K562 (cell line): ENCODE measurements at regions not wholly inside any gene's neighbourhood (a gene's known extent, or its start where the extent isn't known, plus 50 kb on each side); places are given as distances from the start of the nearest gene placed in this dataset.

Experiments used
- CTCF ChIP-seq, 3 experiments: IDR thresholded peaks in 2 of 3; conservative IDR thresholded peaks in 1 of 3; 2 replicates each; pipeline ENCODE4 v1.5.1; 2011 to 2012; ENCODE audit warnings: low read length in 3 of 3, mild to moderate bottlenecking in 3 of 3, control low read depth in 2 of 3, improper control_type of control experiment in 1 of 3, inconsistent platforms in 1 of 3, low read depth in 1 of 3, mixed read lengths in 1 of 3, moderate library complexity in 1 of 3; ENCODE audit not compliant: insufficient read depth in 2 of 3
- ELF1 ChIP-seq: fragments of 200-800 bp; sonication (Bioruptor generic); IDR thresholded peaks from 2 replicates; pipeline ENCODE4 v1.6.1; 2016; ENCODE audit warnings: missing genetic modification characterization, missing compliant biosample characterization
- EZH2 ChIP-seq: IDR thresholded peaks from 2 replicates; pipeline ENCODE4 v1.6.1; 2012; ENCODE audit warnings: low read depth, mild to moderate bottlenecking, inconsistent platforms, low read length, borderline replicate concordance
- FOSL1 ChIP-seq: fragments of 200-800 bp; sonication (Bioruptor generic); conservative IDR thresholded peaks from 2 replicates; pipeline ENCODE4 v1.6.1; 2016; ENCODE audit warnings: missing genetic modification characterization, missing compliant biosample characterization
- NR1H2 ChIP-seq: sonication (generic); formaldehyde crosslinking; IDR thresholded peaks from 2 replicates; pipeline ENCODE4 v1.4.0; 2020; ENCODE audit warnings: mild to moderate bottlenecking, missing genetic modification reagents
- POLR2A ChIP-seq: fragments of 450-650 bp; conservative IDR thresholded peaks from 2 replicates; pipeline ENCODE4 v1.6.1; 2016
- PURB ChIP-seq: sonication (generic); formaldehyde crosslinking; IDR thresholded peaks from 2 replicates; pipeline ENCODE4 v1.9.0; 2021; ENCODE audit warnings: low read depth, mild to moderate bottlenecking, missing genetic modification reagents
- RNF2 ChIP-seq: sonication (generic); IDR thresholded peaks from 2 replicates; pipeline ENCODE4 v1.6.1; 2016
- SNRNP70 ChIP-seq: fragments of 200-400 bp; formaldehyde crosslinking; optimal IDR thresholded peaks from 2 replicates; pipeline ENCODE3; 2017; ENCODE audit warnings: low read depth, low read length
- TARDBP ChIP-seq: fragments of 450-650 bp; IDR thresholded peaks from 2 replicates; pipeline ENCODE4 v1.6.1; 2016
- ZBTB7A ChIP-seq: IDR thresholded peaks from 2 replicates; pipeline ENCODE4 v1.6.1; 2011; ENCODE audit warnings: low read depth, mild to moderate bottlenecking, low read length, moderate library complexity, borderline replicate concordance; ENCODE audit not compliant: control insufficient read depth
- TF ChIP-seq, protein P1 (sequence below), 2 experiments: fragments of 450-650 bp; IDR thresholded peaks; 2 replicates each; pipeline ENCODE4 v1.6.1; 2016; ENCODE audit warnings: mild to moderate bottlenecking in 2 of 2, borderline replicate concordance in 1 of 2, low read depth in 1 of 2, moderate library complexity in 1 of 2

- TF ChIP-seq FOSL1 (tag) = no peak
- TF ChIP-seq ZBTB7A = no peak
- TF ChIP-seq POLR2A = no peak
- no peak for TF ChIP-seq ELF1 (tag)
- TF ChIP-seq NR1H2 (CRISPR knock-in tag) = no peak
- TF ChIP-seq, protein P1, sequence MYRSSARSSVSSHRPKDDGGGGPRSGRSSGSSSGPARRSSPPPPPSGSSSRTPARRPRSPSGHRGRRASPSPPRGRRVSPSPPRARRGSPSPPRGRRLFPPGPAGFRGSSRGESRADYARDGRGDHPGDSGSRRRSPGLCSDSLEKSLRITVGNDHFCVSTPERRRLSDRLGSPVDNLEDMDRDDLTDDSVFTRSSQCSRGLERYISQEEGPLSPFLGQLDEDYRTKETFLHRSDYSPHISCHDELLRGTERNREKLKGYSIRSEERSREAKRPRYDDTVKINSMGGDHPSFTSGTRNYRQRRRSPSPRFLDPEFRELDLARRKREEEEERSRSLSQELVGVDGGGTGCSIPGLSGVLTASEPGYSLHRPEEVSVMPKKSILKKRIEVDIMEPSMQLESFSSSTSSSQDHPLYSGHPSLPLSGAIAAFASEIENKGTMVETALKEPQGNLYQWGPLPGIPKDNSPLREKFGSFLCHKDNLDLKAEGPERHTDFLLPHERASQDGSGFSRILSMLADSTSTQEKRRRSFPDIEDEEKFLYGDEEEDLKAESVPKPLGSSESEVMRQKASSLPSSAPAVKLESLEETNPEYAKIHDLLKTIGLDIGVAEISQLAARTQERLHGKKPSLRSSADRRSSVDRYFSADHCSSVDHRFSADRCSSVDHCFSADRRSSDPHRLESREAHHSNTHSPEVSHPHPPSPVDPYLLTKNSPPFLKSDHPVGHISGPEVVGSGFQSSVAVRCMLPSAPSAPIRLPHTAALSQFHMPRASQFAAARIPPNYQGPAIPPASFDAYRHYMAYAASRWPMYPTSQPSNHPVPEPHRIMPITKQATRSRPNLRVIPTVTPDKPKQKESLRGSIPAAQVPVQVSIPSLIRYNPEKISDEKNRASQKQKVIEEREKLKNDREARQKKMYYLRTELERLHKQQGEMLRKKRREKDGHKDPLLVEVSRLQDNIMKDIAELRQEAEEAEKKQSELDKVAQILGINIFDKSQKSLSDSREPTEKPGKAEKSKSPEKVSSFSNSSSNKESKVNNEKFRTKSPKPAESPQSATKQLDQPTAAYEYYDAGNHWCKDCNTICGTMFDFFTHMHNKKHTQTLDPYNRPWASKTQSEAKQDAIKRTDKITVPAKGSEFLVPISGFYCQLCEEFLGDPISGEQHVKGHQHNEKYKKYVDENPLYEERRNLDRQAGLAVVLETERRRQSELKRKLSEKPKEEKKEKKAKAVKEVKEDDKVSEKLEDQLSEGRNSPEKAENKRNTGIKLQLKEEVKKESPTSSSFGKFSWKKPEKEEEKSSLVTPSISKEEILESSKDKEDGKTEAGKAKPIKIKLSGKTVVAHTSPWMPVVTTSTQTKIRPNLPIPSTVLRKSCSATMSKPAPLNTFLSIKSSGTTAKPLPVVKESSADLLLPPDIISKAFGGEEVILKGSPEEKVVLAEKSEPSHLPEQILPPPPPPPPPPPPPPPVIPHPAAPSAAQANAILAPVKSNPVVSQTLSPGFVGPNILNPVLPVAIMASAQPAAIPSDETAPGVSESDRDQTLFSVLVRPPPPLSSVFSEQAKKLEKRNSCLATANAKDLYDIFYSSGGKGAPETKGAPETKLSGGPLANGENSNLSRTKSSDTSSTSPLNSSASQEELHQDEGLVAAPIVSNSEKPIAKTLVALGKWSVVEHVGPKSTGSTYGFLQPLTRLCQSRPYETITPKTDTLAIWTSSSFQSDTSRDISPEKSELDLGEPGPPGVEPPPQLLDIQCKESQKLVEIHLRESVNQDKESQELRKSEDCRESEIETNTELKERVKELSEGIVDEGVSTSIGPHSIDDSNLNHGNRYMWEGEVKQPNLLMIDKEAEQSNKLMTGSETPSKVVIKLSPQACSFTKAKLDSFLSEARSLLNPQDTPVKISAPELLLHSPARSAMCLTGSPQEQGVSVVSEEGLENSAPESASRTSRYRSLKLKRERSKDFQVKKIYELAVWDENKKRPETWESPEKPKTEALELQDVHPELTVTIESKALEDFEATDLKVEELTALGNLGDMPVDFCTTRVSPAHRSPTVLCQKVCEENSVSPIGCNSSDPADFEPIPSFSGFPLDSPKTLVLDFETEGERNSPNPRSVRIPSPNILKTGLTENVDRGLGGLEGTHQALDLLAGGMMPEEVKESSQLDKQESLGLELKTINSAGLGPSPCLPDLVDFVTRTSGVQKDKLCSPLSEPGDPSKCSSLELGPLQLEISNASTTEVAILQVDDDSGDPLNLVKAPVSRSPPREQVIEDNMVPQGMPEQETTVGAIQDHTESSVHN (IDR thresholded peaks at IDR 0.05; ENCODE audit: borderline replicate concordance in 1 of 2, low read depth in 1 of 2) = no peak
- TF ChIP-seq PURB (CRISPR knock-in tag) = no peak
- TF ChIP-seq RNF2 = no peak
- TF ChIP-seq EZH2 = no peak
- TF ChIP-seq SNRNP70 = no peak
- TF ChIP-seq TARDBP = no peak
- TF ChIP-seq CTCF (IDR thresholded peaks at IDR 0.05 in 2 of 3, conservative IDR thresholded peaks at IDR 0.05 in 1 of 3; ENCODE audit: insufficient read depth in 2 of 3, low read depth in 1 of 3, low read length in 3 of 3) = no peak
Observed at GRCh38 chr3:124318656-124319055, 326.7 kb upstream of the ROPN1 start.
